GM18511 (cell line): ENCODE measurements at regions not wholly inside any gene's neighbourhood (a gene's known extent, or its start where the extent isn't known, plus 50 kb on each side); places are given as distances from the start of the nearest gene placed in this dataset.
"Not testable (repeated sequence)": the region's sequence is repeated elsewhere in the genome, so short reads cannot be mapped to it uniquely, and the experiment has no call there.

Source experiments
- ATAC-seq: cut with Tn5 transposase; IDR thresholded peaks from one replicate; pipeline ENCODE4 v1.9.1; 2021; ENCODE audit warnings: mild to moderate bottlenecking, moderate library complexity; ENCODE audit not compliant: unreplicated experiment

- not testable (repeated sequence) for ATAC-seq
Observed at GRCh38 chr7:136264304-136264703, 287.1 kb upstream of the MTPN start.

GRCh38 chr7:136263112-136263860, 286.1 kb upstream of the MTPN start:
- not testable (repeated sequence) for ATAC-seq

GRCh38 chr7:136260591-136260990, 283.4 kb upstream of the MTPN start:
- ATAC-seq = not testable (repeated sequence)

- ATAC-seq = no peak
Observed at GRCh38 chr7:136259074-136259473, 281.9 kb upstream of the MTPN start.

GRCh38 chr7:136256491-136256890, 279.3 kb upstream of the MTPN start:
- ATAC-seq = no peak

GRCh38 chr7:136254148-136254547, 277.0 kb upstream of the MTPN start:
- no peak for ATAC-seq

GRCh38 chr7:136251826-136252225, 274.7 kb upstream of the MTPN start:
- ATAC-seq = no peak

GRCh38 chr7:136247211-136247610, 270.1 kb upstream of the MTPN start:
- ATAC-seq = no peak

GRCh38 chr7:136245327-136246004, 268.3 kb upstream of the MTPN start:
- ATAC-seq = no peak

- ATAC-seq = no peak
Observed at GRCh38 chr7:136234040-136234439, 256.9 kb upstream of the MTPN start.

- peak; percentile 74 for ATAC-seq
Observed at GRCh38 chr7:136230210-136230609, 253.1 kb upstream of the MTPN start.

- ATAC-seq = peak; percentile 48
Observed at GRCh38 chr7:136229790-136230189, 252.6 kb upstream of the MTPN start.

GRCh38 chr7:136228171-136228570, 251.0 kb upstream of the MTPN start:
- ATAC-seq = no peak

GRCh38 chr7:136214356-136214755, 237.2 kb upstream of the MTPN start:
- ATAC-seq = no peak

- ATAC-seq = no peak
Observed at GRCh38 chr7:136213012-136213411, 235.9 kb upstream of the MTPN start.

- no peak for ATAC-seq
Observed at GRCh38 chr7:136210664-136211063, 233.5 kb upstream of the MTPN start.

- no peak for ATAC-seq
Observed at GRCh38 chr7:136210079-136210478, 232.9 kb upstream of the MTPN start.

GRCh38 chr7:136205956-136206355, 228.8 kb upstream of the MTPN start:
- ATAC-seq = no peak

- ATAC-seq = no peak
Observed at GRCh38 chr7:136198168-136198567, 221.0 kb upstream of the MTPN start.

GRCh38 chr7:136194878-136195277, 217.7 kb upstream of the MTPN start:
- ATAC-seq = no peak

GRCh38 chr7:136193940-136194339, 216.8 kb upstream of the MTPN start:
- ATAC-seq = no peak

- no peak for ATAC-seq
Observed at GRCh38 chr7:136189506-136189998, 212.4 kb upstream of the MTPN start.
